Caco-2 (cell line): ENCODE measurements at regions not wholly inside any gene's neighbourhood (a gene's known extent, or its start where the extent isn't known, plus 50 kb on each side); places are given as distances from the start of the nearest gene placed in this dataset.

ENCODE experiments used
- BruUV-seq: library from RNA; stranded (reverse); fragments of 400-500 nt; replicated peaks from 2 replicates; lab custom pipeline; 2021; lab: Mats Ljungman, UMichigan
- CTCF ChIA-PET: fragments of 300-600 bp; sonication (Branson Sonifier 250); formaldehyde crosslinking; loops from one replicate; lab custom pipeline; 2022; ENCODE audit warnings: antibody characterized with exemption; lab: Charles Lee
- POLR2A ChIA-PET: fragments of 300-600 bp; sonication (Branson Sonifier 250); formaldehyde crosslinking; loops from one replicate; lab custom pipeline; 2022; ENCODE audit warnings: antibody characterized with exemption; lab: Charles Lee
- DNase-seq, 2 experiments: peaks; one replicate each; pipeline versions ENCODE4 v3.0.0 to v3.0.0-alpha.2; 2020 to 2022
- H3K27me3 ChIP-seq: replicated peaks from 2 replicates; pipeline ENCODE4 v1.6.0; 2011; ENCODE audit warnings: low read length; ENCODE audit not compliant: control insufficient read depth, insufficient read depth
- H3K36me3 ChIP-seq: 2 replicates; pipeline ENCODE4 v1.5.1; 2011; ENCODE audit warnings: low read length; ENCODE audit not compliant: control insufficient read depth, insufficient read depth
- H3K4me1 ChIP-seq: fragments of 250-450 bp; sonication (Bioruptor Pico); 2 replicates; pipeline ENCODE4 v1.5.1; 2020; ENCODE audit warnings: mild to moderate bottlenecking
- H3K4me3 ChIP-seq: 2 replicates; pipeline ENCODE4 v1.5.1; 2011; ENCODE audit warnings: low read depth, mild to moderate bottlenecking, control low read depth, low read length
- H3K9me3 ChIP-seq: fragments of 250-450 bp; sonication (Bioruptor Pico); 2 replicates; pipeline ENCODE4 v1.5.1; 2020; ENCODE audit warnings: mild to moderate bottlenecking, moderate library complexity
- H3K27ac Mint-ChIP-seq: one replicate; pipeline ENCODE4 v1.8.0; 2022; ENCODE audit warnings: mixed read lengths; ENCODE audit not compliant: unreplicated experiment
- H3K27me3 Mint-ChIP-seq: one replicate; pipeline ENCODE4 v1.8.0; 2022; ENCODE audit warnings: mixed read lengths; ENCODE audit not compliant: insufficient read depth, unreplicated experiment
- H3K36me3 Mint-ChIP-seq: one replicate; pipeline ENCODE4 v1.8.0; 2022; ENCODE audit warnings: mild to moderate bottlenecking, mixed read lengths; ENCODE audit not compliant: insufficient read depth, unreplicated experiment
- H3K4me1 Mint-ChIP-seq: one replicate; pipeline ENCODE4 v1.8.0; 2022; ENCODE audit warnings: low read depth, mixed read lengths; ENCODE audit not compliant: unreplicated experiment
- H3K4me3 Mint-ChIP-seq: one replicate; pipeline ENCODE4 v1.8.0; 2022; ENCODE audit warnings: mild to moderate bottlenecking, moderate library complexity, mixed read lengths; ENCODE audit not compliant: unreplicated experiment
- H3K9me3 Mint-ChIP-seq: one replicate; pipeline ENCODE4 v1.8.0; 2022; ENCODE audit warnings: mixed read lengths; ENCODE audit not compliant: unreplicated experiment
- CTCF ChIP-seq, 2 experiments: fragments of 200-600 bp in 1 of 2; IDR thresholded peaks; 1 replicate in 1 of 2; 2 replicates in 1 of 2; pipeline versions ENCODE4 v1.5.1 to v1.8.0; 2011 to 2022; ENCODE audit warnings: antibody characterized with exemption in 1 of 2, control low read depth in 1 of 2, inconsistent platforms in 1 of 2, low read depth in 1 of 2, low read length in 1 of 2, mild to moderate bottlenecking in 1 of 2, moderate library complexity in 1 of 2; ENCODE audit not compliant: insufficient read depth in 1 of 2, severe bottlenecking in 1 of 2, unreplicated experiment in 1 of 2
- intact Hi-C: fragments of 100-400 bp; cut with micrococcal nuclease; formaldehyde crosslinking; loops from one replicate; pipeline ENCODE4 v1.10.0; 2022; ENCODE audit not compliant: unreplicated experiment

GRCh38 chr17:51467336-51467735 lies 207.0 kb downstream of the UTP18 start:
- H3K9me3 ChIP-seq, result no peaks in the 10 kb centered on the region
- H3K36me3 Mint-ChIP-seq, result no peaks in the 10 kb centered on the region
- intact Hi-C loops, result no loop called here
- no peaks in the 10 kb centered on the region for H3K9me3 Mint-ChIP-seq
- DNase-seq, result no peak
- TF ChIP-seq CTCF (IDR thresholded peaks at IDR 0.05; ENCODE audit: insufficient read depth in 1 of 2, low read depth in 1 of 2, low read length in 1 of 2, severe bottlenecking in 1 of 2, unreplicated experiment in 1 of 2), result no peak
- no peaks in the 10 kb centered on the region for H3K4me1 ChIP-seq
- ChIA-PET CTCF (no interaction called here), POLR2A (no interaction called here)
- H3K27me3 ChIP-seq, result no peaks in the 10 kb centered on the region; the same call in 1 of the 2 replicates
- no peak overlapping the region for H3K27ac Mint-ChIP-seq
- no TSS peak for BruUV-seq
- H3K27me3 Mint-ChIP-seq, result peaks cover 18% of the 10 kb centered on the region
- no peaks in the 10 kb centered on the region for H3K36me3 ChIP-seq
- H3K4me3 ChIP-seq, result no peak overlapping the region
- no peaks in the 10 kb centered on the region for H3K4me1 Mint-ChIP-seq
- no peak overlapping the region for H3K4me3 Mint-ChIP-seq

- intact Hi-C loops, result no loop called here
- Histone ChIP-seq H3K27me3 (peaks cover 2% of the 10 kb centered on the region; the same call in 1 of the 2 replicates), H3K4me3 (no peak overlapping the region), H3K4me1 (no peaks in the 10 kb centered on the region), H3K9me3 (no peaks in the 10 kb centered on the region), H3K36me3 (no peaks in the 10 kb centered on the region)
- Mint-ChIP-seq H3K36me3 (no peaks in the 10 kb centered on the region), H3K27me3 (peaks cover 13% of the 10 kb centered on the region), H3K9me3 (no peaks in the 10 kb centered on the region), H3K4me3 (no peak overlapping the region), H3K4me1 (no peaks in the 10 kb centered on the region), H3K27ac (no peak overlapping the region)
- ChIA-PET POLR2A (no interaction called here), CTCF (no interaction called here)
- no TSS peak for BruUV-seq
- no peak for TF ChIP-seq CTCF (IDR thresholded peaks at IDR 0.05; ENCODE audit: insufficient read depth in 1 of 2, low read depth in 1 of 2, low read length in 1 of 2, severe bottlenecking in 1 of 2, unreplicated experiment in 1 of 2)
- DNase-seq, result no peak
Observed at GRCh38 chr17:51472670-51473205, 212.4 kb downstream of the UTP18 start.

GRCh38 chr17:51474764-51475163 lies 214.4 kb downstream of the UTP18 start:
- no peaks in the 10 kb centered on the region for H3K4me1 ChIP-seq
- H3K36me3 ChIP-seq, result no peaks in the 10 kb centered on the region
- Mint-ChIP-seq H3K27ac (no peak overlapping the region), H3K4me1 (no peaks in the 10 kb centered on the region), H3K9me3 (no peaks in the 10 kb centered on the region), H3K27me3 (peaks cover 13% of the 10 kb centered on the region), H3K4me3 (no peak overlapping the region), H3K36me3 (no peaks in the 10 kb centered on the region)
- H3K9me3 ChIP-seq, result no peaks in the 10 kb centered on the region
- ChIA-PET POLR2A (no interaction called here), CTCF (no interaction called here)
- no TSS peak for BruUV-seq
- peaks cover 2% of the 10 kb centered on the region; the same call in 1 of the 2 replicates for H3K27me3 ChIP-seq
- no peak overlapping the region for H3K4me3 ChIP-seq
- DNase-seq, result no peak
- TF ChIP-seq CTCF (IDR thresholded peaks at IDR 0.05; ENCODE audit: insufficient read depth in 1 of 2, low read depth in 1 of 2, low read length in 1 of 2, severe bottlenecking in 1 of 2, unreplicated experiment in 1 of 2), result no peak
- intact Hi-C loops, result no loop called here
